ENCODE measurements at regions not wholly inside any gene's neighbourhood (a gene's known extent, or its start where the extent isn't known, plus 50 kb on each side); places are given as distances from the start of the nearest gene placed in this dataset.

DNA sequence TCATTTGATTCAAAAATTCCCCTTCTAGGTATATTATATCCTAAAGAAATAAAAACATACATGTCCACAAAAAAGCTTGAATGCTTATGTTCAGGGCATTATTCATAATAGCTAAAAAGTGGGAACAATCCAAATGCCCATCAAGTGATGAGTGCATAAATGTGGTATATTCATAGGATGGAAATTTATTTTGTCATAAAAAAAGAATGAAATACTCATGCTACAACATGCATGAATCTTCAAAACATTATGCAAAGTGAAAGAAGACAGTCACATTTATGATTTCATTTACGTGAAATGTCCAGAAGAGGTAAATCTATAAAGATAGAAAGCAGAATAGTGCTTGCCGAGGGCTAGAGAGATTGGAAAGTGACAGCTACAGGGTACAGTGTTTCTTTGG lies 83.6 kb upstream of the SLC25A36 start:
- Histone ChIP-seq H3K79me2 (replicated peaks; ENCODE audit: insufficient read depth, low read length) (no peaks in the 10 kb centered on the region), H3K9me2 (ENCODE audit: insufficient read depth, low read length) (no peaks in the 10 kb centered on the region), H3K27me3 (ENCODE audit: insufficient read depth, low read depth, low read length) (no peaks in the 10 kb centered on the region), H3K9me3 (ENCODE audit: low read length) (no peaks in the 10 kb centered on the region), H3K4me3 (ENCODE audit: low read length) (no peak overlapping the region), H3F3A (ENCODE audit: insufficient read depth, low read length, poor library complexity, severe bottlenecking) (no peaks in the 10 kb centered on the region), H3K9ac (ENCODE audit: low read length) (no peak overlapping the region), H3K27ac (ENCODE audit: low read length) (no peak overlapping the region), H3K4me2 (ENCODE audit: low read length) (no peak overlapping the region), H4K20me1 (ENCODE audit: insufficient read depth) (no peaks in the 10 kb centered on the region), H3K36me3 (ENCODE audit: insufficient read depth, low read length) (no peaks in the 10 kb centered on the region), H2AFZ (ENCODE audit: low read depth, low read length) (no peak overlapping the region)
- TF ChIP-seq RAD21 (conservative IDR thresholded peaks at IDR 0.05) (no peak), EP300 (conservative IDR thresholded peaks at IDR 0.05; ENCODE audit: poor library complexity, severe bottlenecking) (no peak), SMC3 (conservative IDR thresholded peaks at IDR 0.05; ENCODE audit: poor library complexity) (no peak), TAF1 (IDR thresholded peaks at IDR 0.05; ENCODE audit: low read depth) (no peak), MXI1 (conservative IDR thresholded peaks at IDR 0.05; ENCODE audit: poor library complexity, severe bottlenecking) (no peak)
- TF ChIP-seq, protein P1, sequence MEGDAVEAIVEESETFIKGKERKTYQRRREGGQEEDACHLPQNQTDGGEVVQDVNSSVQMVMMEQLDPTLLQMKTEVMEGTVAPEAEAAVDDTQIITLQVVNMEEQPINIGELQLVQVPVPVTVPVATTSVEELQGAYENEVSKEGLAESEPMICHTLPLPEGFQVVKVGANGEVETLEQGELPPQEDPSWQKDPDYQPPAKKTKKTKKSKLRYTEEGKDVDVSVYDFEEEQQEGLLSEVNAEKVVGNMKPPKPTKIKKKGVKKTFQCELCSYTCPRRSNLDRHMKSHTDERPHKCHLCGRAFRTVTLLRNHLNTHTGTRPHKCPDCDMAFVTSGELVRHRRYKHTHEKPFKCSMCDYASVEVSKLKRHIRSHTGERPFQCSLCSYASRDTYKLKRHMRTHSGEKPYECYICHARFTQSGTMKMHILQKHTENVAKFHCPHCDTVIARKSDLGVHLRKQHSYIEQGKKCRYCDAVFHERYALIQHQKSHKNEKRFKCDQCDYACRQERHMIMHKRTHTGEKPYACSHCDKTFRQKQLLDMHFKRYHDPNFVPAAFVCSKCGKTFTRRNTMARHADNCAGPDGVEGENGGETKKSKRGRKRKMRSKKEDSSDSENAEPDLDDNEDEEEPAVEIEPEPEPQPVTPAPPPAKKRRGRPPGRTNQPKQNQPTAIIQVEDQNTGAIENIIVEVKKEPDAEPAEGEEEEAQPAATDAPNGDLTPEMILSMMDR (IDR thresholded peaks at IDR 0.05; ENCODE audit: poor library complexity, severe bottlenecking): no peak
- TF ChIP-seq, protein P2, sequence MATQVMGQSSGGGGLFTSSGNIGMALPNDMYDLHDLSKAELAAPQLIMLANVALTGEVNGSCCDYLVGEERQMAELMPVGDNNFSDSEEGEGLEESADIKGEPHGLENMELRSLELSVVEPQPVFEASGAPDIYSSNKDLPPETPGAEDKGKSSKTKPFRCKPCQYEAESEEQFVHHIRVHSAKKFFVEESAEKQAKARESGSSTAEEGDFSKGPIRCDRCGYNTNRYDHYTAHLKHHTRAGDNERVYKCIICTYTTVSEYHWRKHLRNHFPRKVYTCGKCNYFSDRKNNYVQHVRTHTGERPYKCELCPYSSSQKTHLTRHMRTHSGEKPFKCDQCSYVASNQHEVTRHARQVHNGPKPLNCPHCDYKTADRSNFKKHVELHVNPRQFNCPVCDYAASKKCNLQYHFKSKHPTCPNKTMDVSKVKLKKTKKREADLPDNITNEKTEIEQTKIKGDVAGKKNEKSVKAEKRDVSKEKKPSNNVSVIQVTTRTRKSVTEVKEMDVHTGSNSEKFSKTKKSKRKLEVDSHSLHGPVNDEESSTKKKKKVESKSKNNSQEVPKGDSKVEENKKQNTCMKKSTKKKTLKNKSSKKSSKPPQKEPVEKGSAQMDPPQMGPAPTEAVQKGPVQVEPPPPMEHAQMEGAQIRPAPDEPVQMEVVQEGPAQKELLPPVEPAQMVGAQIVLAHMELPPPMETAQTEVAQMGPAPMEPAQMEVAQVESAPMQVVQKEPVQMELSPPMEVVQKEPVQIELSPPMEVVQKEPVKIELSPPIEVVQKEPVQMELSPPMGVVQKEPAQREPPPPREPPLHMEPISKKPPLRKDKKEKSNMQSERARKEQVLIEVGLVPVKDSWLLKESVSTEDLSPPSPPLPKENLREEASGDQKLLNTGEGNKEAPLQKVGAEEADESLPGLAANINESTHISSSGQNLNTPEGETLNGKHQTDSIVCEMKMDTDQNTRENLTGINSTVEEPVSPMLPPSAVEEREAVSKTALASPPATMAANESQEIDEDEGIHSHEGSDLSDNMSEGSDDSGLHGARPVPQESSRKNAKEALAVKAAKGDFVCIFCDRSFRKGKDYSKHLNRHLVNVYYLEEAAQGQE (IDR thresholded peaks at IDR 0.05; ENCODE audit: borderline replicate concordance): no peak

DNA sequence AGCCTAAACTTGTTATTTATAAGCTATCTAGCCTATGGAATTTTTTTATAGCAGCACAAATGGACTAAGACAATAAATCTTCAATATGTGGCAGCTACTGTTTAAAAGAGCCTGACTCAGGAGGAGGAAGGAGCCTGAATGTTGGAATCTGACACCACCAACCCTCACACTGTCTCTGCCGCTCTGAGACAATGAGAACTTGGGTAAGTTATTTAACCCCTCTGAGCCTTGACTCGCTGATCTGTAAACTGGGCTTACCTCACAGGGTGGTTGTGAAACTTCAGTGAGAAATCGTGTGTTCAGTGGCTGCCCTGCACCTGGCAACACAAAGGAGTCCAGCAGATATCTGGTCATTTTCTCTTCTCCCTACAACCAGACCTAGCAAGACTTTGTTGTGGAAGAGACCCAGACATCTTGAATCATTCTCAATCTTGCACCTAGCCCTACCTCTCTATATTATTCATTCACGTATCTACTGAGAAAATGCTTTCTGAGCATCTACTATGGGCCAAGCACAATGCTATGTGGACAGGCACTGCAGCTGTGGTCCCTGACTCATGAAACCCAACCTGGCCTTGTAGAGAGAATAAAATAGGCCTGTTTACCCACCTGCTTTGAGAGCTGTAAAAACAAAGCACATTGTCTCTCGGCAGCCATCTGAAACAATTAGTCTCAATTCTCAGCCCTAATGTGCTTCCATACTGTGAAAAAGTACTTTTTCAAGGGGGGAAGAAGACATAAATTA lies 81.9 kb upstream of the SLC25A36 start:
- Histone ChIP-seq H3K4me2 (ENCODE audit: low read length) (no peak overlapping the region), H3K9me3 (ENCODE audit: low read length) (no peaks in the 10 kb centered on the region), H3K4me3 (ENCODE audit: low read length) (no peak overlapping the region), H2AFZ (ENCODE audit: low read depth, low read length) (no peak overlapping the region), H3K9ac (ENCODE audit: low read length) (no peak overlapping the region), H3F3A (ENCODE audit: insufficient read depth, low read length, poor library complexity, severe bottlenecking) (no peaks in the 10 kb centered on the region), H3K36me3 (ENCODE audit: insufficient read depth, low read length) (no peaks in the 10 kb centered on the region), H3K27me3 (ENCODE audit: insufficient read depth, low read depth, low read length) (no peaks in the 10 kb centered on the region), H4K20me1 (ENCODE audit: insufficient read depth) (no peaks in the 10 kb centered on the region), H3K9me2 (ENCODE audit: insufficient read depth, low read length) (no peaks in the 10 kb centered on the region), H3K79me2 (replicated peaks; ENCODE audit: insufficient read depth, low read length) (no peaks in the 10 kb centered on the region), H3K27ac (ENCODE audit: low read length) (no peak overlapping the region)
- no peak for TF ChIP-seq POLR2AphosphoS5 (IDR thresholded peaks at IDR 0.05)
- TF ChIP-seq EZH2 (IDR thresholded peaks at IDR 0.05; ENCODE audit: borderline replicate concordance, insufficient read depth, low read length, poor library complexity, severe bottlenecking): no peak
- no peak for TF ChIP-seq TAF1 (IDR thresholded peaks at IDR 0.05; ENCODE audit: low read depth)
- no peak for TF ChIP-seq MXI1 (conservative IDR thresholded peaks at IDR 0.05; ENCODE audit: poor library complexity, severe bottlenecking)
- TF ChIP-seq, protein P1 (IDR thresholded peaks at IDR 0.05; ENCODE audit: poor library complexity, severe bottlenecking): no peak
- no peak for TF ChIP-seq EP300 (conservative IDR thresholded peaks at IDR 0.05; ENCODE audit: poor library complexity, severe bottlenecking)
- no peak for TF ChIP-seq RAD21 (conservative IDR thresholded peaks at IDR 0.05)
- TF ChIP-seq, protein P2 (IDR thresholded peaks at IDR 0.05; ENCODE audit: borderline replicate concordance): no peak
- TF ChIP-seq SMC3 (conservative IDR thresholded peaks at IDR 0.05; ENCODE audit: poor library complexity): no peak
